GM21423 (cell line): ENCODE measurements at regions not wholly inside any gene's neighbourhood (a gene's known extent, or its start where the extent isn't known, plus 50 kb on each side); places are given as distances from the start of the nearest gene placed in this dataset.
A peak's percentile ranks its signal among the peaks of the same experiment; 100 is the strongest.

Experiments used
- ATAC-seq: cut with Tn5 transposase; IDR thresholded peaks from one replicate; pipeline ENCODE4 v1.9.1; 2021; ENCODE audit warnings: mild to moderate bottlenecking, moderate library complexity; ENCODE audit not compliant: unreplicated experiment

- no peak for ATAC-seq
Observed at GRCh38 chr10:20963056-20963455, 65.9 kb upstream of the NEBL start.

- no peak for ATAC-seq
Observed at GRCh38 chr10:20962165-20962564, 65.1 kb upstream of the NEBL start.

GRCh38 chr10:20959242-20959641 lies 62.1 kb upstream of the NEBL start:
- ATAC-seq: no peak

- ATAC-seq: no peak
Observed at GRCh38 chr10:20958764-20959163, 61.7 kb upstream of the NEBL start.

GRCh38 chr10:20958225-20958624 lies 61.1 kb upstream of the NEBL start:
- no peak for ATAC-seq

- no peak for ATAC-seq
Observed at GRCh38 chr10:20957744-20958143, 60.6 kb upstream of the NEBL start.

- ATAC-seq: no peak
Observed at GRCh38 chr10:20956843-20957242, 59.7 kb upstream of the NEBL start.

GRCh38 chr10:20955355-20955893 lies 58.3 kb upstream of the NEBL start:
- no peak for ATAC-seq

- ATAC-seq: no peak
Observed at GRCh38 chr10:20954519-20954918, 57.4 kb upstream of the NEBL start.

- ATAC-seq: no peak
Observed at GRCh38 chr10:20953120-20953519, 56.0 kb upstream of the NEBL start.

GRCh38 chr10:20949967-20950366 lies 52.9 kb upstream of the NEBL start:
- ATAC-seq: no peak

- peak; percentile 67 for ATAC-seq
Observed at GRCh38 chr10:20948686-20949327, 51.7 kb upstream of the NEBL start.
